HepG2 (cell line): ENCODE measurements at regions not wholly inside any gene's neighbourhood (a gene's known extent, or its start where the extent isn't known, plus 50 kb on each side); places are given as distances from the start of the nearest gene placed in this dataset.
"Not testable (repeated sequence)": the region's sequence is repeated elsewhere in the genome, so short reads cannot be mapped to it uniquely, and the experiment has no call there.

Experiments used
- ATAC-seq: fragments of 200-7000 bp; cut with Tn5 transposase; 3 replicates; pipeline ENCODE4 v1.9.1; 2020; ENCODE audit warnings: mild to moderate bottlenecking, moderate library complexity
- BruUV-seq: library from RNA; stranded (reverse); fragments of 400-500 nt; replicated peaks from 2 replicates; lab custom pipeline; 2021; lab: Mats Ljungman, UMichigan
- CTCF ChIA-PET: fragments of 300-600 bp; formaldehyde crosslinking; extraction: SDS; loops from one replicate; lab custom pipeline; 2021; ENCODE audit warnings: low total read pairs, inconsistent platforms, low intra/inter-chr PET ratio; lab: Yijun Ruan, JAX
- POLR2A ChIA-PET: fragments of 350-600 bp; sonication (Branson Sonifier 250); formaldehyde crosslinking; loops from one replicate; lab custom pipeline; 2020; ENCODE audit warnings: antibody characterized with exemption, inconsistent platforms; lab: Yijun Ruan, JAX
- DNase-seq: peaks from one replicate; pipeline ENCODE4 v3.0.0-alpha.2; 2015; ENCODE audit warnings: low spot score
- FAIRE-seq: peaks from 3 replicates; lab custom pipeline; 2011; peaks lifted over from hg19 to GRCh38; lab: Jason Lieb, UNC
- H2AFZ ChIP-seq: one replicate; pipeline ENCODE4 v1.6.1; 2011; ENCODE audit warnings: low read length, inconsistent platforms
- H3K27ac ChIP-seq: fragments of 300-600 bp; 3 replicates; pipeline ENCODE4 v1.8.0; 2011; ENCODE audit warnings: mixed run types, mild to moderate bottlenecking, mixed read lengths, low read length, inconsistent platforms; ENCODE audit not compliant: insufficient read depth; ENCODE audit errors: extremely low read length
- H3K27me3 ChIP-seq, 2 experiments: fragments of 200-600 bp in 1 of 2; 2 replicates in 1 of 2; 3 replicates in 1 of 2; pipeline versions ENCODE4 v1.6.0 to v1.8.0; 2011; ENCODE audit warnings: low read length in 2 of 2, mild to moderate bottlenecking in 2 of 2, moderate library complexity in 2 of 2, inconsistent platforms in 1 of 2; ENCODE audit not compliant: insufficient read depth in 2 of 2, control insufficient read depth in 1 of 2
- H3K36me3 ChIP-seq, 2 experiments: fragments of 200-600 bp in 1 of 2; replicated peaks in 1 of 2; 2 replicates in 1 of 2; 3 replicates in 1 of 2; pipeline versions ENCODE4 v1.5.1 to v1.8.0; 2011; ENCODE audit warnings: low read length in 2 of 2, inconsistent platforms in 1 of 2; ENCODE audit not compliant: insufficient read depth in 2 of 2, control insufficient read depth in 1 of 2
- H3K4me1 ChIP-seq: 2 replicates; pipeline ENCODE4 v1.5.1; 2012; ENCODE audit warnings: low read length, inconsistent platforms; ENCODE audit not compliant: insufficient read depth
- H3K4me2 ChIP-seq: 2 replicates; pipeline ENCODE4 v1.6.0; 2011; ENCODE audit warnings: low read depth, low read length, inconsistent platforms
- H3K4me3 ChIP-seq, 3 experiments: fragments of 200-600 bp in 1 of 3; sonication (generic), shearing (Covaris generic) in 1 of 3; replicated peaks in 1 of 3; 2 replicates each; pipeline ENCODE4 v1.5.1; 2011 to 2016; ENCODE audit warnings: low read length in 3 of 3, inconsistent platforms in 2 of 3, low read depth in 2 of 3, mild to moderate bottlenecking in 2 of 3, control low read depth in 1 of 3, mixed read lengths in 1 of 3; ENCODE audit not compliant: insufficient read depth in 1 of 3
- H3K79me2 ChIP-seq: one replicate; pipeline ENCODE4 v1.6.1; 2011; ENCODE audit warnings: low read length, inconsistent platforms; ENCODE audit not compliant: insufficient read depth
- H3K9ac ChIP-seq: 2 replicates; pipeline ENCODE4 v1.6.0; 2011; ENCODE audit warnings: mild to moderate bottlenecking, low read depth, low read length, inconsistent platforms; ENCODE audit not compliant: insufficient read depth
- H3K9me3 ChIP-seq: 2 replicates; pipeline ENCODE4 v1.5.1; 2012; ENCODE audit warnings: mild to moderate bottlenecking, low read length
- H4K20me1 ChIP-seq: 2 replicates; pipeline ENCODE4 v1.6.0; 2011; ENCODE audit warnings: inconsistent platforms, mild to moderate bottlenecking, low read length, moderate library complexity; ENCODE audit not compliant: insufficient read depth
- WGBS: methylation state at CpG from one replicate; pipeline ENCODE4 v1.1.6; 2017; ENCODE audit warnings: low lambda C conversion rate; 5-methylcytosine and 5-hydroxymethylcytosine counted together
- in situ Hi-C: cut with HindIII; loops from 2 replicates; pipeline ENCODE4 v1.10.0; 2017; ENCODE audit warnings: low pct_unique_long_range_greater_than_20kb; ENCODE audit not compliant: extremely low pct_ligation_motif_present
- intact Hi-C: fragments of 100-400 bp; cut with micrococcal nuclease; formaldehyde crosslinking; loops from one replicate; pipeline ENCODE4 v1.10.0; 2022; ENCODE audit not compliant: unreplicated experiment

DNA sequence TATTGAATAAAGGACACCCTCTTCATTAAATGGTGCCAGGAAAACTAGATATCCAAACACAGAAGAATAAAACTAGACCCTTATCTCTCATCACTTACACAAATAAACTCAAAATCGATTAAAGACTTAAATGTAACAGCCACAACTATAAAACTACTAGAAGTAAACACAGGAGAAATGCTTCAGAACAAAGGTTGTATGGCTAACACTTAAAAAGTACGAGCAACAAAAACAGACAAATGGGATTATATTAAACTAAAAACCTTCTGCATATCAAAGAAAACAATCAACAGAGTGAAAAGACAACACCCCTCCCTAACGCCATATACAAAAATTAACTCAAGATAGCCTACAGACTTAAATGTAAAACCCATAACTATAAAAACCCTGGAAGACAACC is 104.7 kb upstream of the CLEC6A start:
- 5% methylated on average over 3 of the region's 3 CpGs for WGBS
- H3K27ac ChIP-seq, H3K79me2 ChIP-seq, H3K4me1 ChIP-seq, H3K9me3 ChIP-seq, H3K27me3 ChIP-seq, in situ Hi-C loops, ATAC-seq, H2AFZ ChIP-seq, BruUV-seq, POLR2A ChIA-PET, DNase-seq, H3K9ac ChIP-seq, intact Hi-C loops, H3K36me3 ChIP-seq, CTCF ChIA-PET, H3K4me3 ChIP-seq, H3K4me2 ChIP-seq, H4K20me1 ChIP-seq, FAIRE-seq: not testable (repeated sequence)

DNA sequence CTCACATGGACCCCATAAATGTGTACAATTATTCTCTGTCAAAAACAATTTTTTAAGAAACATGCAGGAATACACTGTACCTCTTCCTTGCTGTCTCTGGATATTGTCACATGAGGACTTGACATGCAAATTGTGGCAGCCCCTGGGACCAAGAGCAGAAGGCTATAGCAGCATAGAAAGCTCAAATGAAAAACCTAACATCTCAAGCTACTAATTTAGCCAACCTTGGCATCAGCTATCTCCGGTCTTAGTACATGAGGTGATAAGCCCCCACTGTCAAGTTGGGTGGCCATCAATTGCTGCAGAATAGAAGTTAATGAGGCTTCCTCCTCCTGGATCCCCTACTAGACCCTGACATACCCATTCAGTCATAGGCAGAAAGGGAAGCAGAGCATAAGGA is 101.0 kb upstream of the CLEC6A start:
- H3K4me2 ChIP-seq, H3K36me3 ChIP-seq, DNase-seq, H3K9ac ChIP-seq, H3K27me3 ChIP-seq, H3K4me1 ChIP-seq, BruUV-seq, FAIRE-seq, in situ Hi-C loops, POLR2A ChIA-PET, H3K27ac ChIP-seq, intact Hi-C loops, H4K20me1 ChIP-seq, H2AFZ ChIP-seq, H3K4me3 ChIP-seq, ATAC-seq, H3K79me2 ChIP-seq, H3K9me3 ChIP-seq, CTCF ChIA-PET: not testable (repeated sequence)
- WGBS = 0% methylated on average over 1 of the region's 1 CpG

DNA sequence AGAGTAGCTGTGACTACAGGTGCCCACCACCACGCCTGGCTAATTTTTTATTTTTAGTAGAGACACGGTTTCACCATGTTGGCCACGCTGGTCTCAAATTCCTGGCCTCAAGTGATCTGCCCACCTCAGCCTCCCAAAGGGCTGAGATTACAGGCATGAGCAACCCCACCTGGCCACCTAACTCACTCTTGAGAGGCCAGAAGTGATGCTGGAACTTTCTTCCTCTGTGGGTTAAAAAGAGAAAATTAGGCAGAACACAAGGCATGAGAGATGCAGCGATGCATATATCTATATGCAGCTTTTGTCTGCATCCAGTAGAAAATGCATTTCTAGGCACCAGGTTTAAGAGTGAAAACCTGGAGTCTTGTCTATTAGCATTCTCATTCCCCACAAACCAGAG is 100.2 kb upstream of the CLEC6A start:
- H3K27ac ChIP-seq, H3K79me2 ChIP-seq, H3K4me1 ChIP-seq, DNase-seq, H3K4me2 ChIP-seq, H3K36me3 ChIP-seq, H4K20me1 ChIP-seq, H3K9me3 ChIP-seq, ATAC-seq, CTCF ChIA-PET, H3K4me3 ChIP-seq, intact Hi-C loops, H2AFZ ChIP-seq, H3K9ac ChIP-seq, BruUV-seq, POLR2A ChIA-PET, FAIRE-seq, in situ Hi-C loops, H3K27me3 ChIP-seq: not testable (repeated sequence)
- WGBS = 16% methylated on average over 4 of the region's 4 CpGs
